CD4-positive, alpha-beta T cell treated with Interferon gamma for 1 hour (primary cell): ENCODE measurements at regions not wholly inside any gene's neighbourhood (a gene's known extent, or its start where the extent isn't known, plus 50 kb on each side); places are given as distances from the start of the nearest gene placed in this dataset.
"Not testable (repeated sequence)": the region's sequence is repeated elsewhere in the genome, so short reads cannot be mapped to it uniquely, and the experiment has no call there.

ENCODE experiments used
- DNase-seq: peaks from one replicate; pipeline ENCODE4 v3.0.0-alpha.2; 2020

DNA sequence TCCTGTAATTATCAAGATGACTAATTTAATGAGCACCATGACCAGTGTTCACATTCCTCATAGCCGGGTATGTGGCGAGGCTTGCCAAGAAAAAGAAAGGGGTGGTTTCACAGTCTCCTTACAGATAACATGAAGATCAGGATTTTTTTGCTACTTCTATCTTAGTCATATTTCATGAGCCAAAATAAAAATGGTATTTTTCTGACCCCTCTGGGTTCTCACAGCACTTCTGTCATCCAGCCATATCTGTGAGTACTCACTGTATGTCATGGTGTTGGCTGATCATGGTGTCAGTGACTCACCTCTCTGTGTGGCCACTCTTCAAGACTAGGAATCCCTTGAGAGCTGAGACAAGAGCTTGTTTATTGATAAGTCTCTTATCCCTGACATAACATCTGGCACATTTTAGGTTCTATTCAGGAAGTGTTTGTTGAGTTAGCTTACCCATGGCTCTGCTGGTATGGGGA, 130.5 kb upstream of the LMCD1 start:
- no peak for DNase-seq

GRCh38 chr3:8371960-8372463, 129.6 kb upstream of the LMCD1 start:
- no peak for DNase-seq

GRCh38 chr3:8380904-8381704, 120.5 kb upstream of the LMCD1 start:
- DNase-seq: no peak

- no peak for DNase-seq
Observed at GRCh38 chr3:8385848-8386620, 115.6 kb upstream of the LMCD1 start.

DNA sequence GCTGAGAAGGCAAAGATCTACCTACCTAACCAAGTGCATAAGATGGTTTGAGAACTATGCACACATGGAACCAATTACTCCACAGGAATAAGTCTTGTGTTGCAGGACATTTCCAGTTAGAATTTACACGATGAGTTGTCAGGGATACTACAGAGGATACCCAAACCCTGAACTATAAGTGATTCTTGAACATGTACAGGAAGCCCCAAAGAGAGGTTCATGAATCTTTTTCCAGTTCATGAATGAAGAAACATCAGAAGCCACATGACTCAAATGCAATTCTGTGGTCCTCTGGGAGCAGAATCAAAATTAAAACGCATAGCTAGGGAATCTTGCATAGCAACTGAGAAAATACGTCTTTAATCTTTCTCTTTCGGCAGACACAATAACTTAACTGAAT, 114.1 kb upstream of the LMCD1 start:
- DNase-seq: no peak

DNA sequence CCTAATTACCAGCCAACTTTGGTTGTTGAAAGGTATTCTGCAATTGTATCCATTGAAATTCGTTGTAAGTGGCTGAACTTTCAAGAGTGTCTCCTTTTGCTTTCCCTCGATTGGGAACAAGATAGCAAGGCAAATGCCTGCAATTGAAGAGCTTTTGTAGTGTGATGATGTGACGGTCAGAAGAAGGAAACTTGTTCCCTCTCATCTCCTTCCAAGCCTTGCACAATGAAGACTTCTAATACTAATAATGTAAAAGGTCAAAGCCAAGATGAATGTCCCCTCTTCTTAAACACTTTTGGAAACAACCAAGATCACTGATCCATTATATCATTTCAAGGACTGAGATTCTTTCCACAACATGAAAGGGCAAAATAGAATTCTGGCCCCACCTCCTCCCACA, 101.9 kb upstream of the LMCD1 start:
- DNase-seq: no peak

- DNase-seq: no peak
Observed at GRCh38 chr3:8400911-8401310, 100.7 kb upstream of the LMCD1 start.

DNA sequence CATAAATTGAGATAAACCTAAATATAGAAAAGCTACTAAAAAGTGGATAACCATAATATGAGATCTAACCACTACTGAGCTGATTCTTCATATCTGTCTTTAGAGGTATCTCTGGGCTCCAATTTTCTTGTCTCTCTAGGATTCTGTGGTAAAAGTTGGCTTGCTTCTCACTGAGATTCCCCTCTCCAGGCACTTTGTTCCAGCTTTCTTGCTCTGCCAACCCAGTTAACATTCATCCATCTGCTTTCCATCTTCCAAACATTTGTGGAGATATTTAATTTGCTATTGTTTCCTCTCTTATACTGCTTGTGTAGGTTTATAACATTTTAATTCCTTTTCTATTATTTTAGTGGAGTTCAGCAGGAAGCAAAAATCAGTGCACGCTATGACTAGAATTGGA, 97.6 kb upstream of the LMCD1 start:
- no peak for DNase-seq

DNA sequence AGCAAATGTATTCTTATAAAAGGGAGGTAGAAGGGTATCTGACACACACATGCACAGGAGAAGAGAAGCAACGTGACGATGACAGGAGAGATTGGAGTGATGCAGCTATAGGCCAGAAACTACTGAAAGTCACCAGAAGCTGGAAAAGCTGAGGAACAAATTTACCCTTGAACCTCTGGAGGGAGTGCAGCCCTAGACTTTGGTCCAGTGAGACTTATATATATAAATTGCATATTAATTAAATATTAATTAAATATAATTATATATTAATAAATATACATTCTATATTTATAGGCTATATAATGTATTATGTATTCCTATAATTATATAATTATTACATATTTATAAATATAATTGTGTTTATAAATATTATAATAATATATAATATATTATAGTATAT, 96.5 kb upstream of the LMCD1 start:
- DNase-seq: no peak

DNA sequence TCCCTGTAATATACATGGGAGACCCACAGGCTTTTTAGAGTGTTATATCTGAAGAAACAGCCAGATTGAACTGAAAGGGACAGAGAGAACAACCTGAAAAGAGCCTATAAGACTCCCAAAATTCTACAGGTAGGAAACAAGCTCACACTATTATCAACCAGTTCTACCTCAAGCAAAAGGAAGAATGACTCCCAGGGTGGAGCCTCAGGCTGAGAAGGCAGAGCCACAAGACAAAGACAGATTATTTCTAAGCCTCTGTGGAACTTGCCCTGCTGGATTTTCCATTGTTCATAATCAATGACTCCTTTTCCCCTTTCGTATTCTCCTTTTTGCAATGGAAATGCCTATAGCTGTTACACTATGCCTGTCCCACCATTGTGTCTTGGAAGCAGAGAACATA, 95.1 kb upstream of the LMCD1 start:
- DNase-seq: no peak

- DNase-seq: no peak
Observed at GRCh38 chr3:8413337-8413926, 88.2 kb upstream of the LMCD1 start.

DNA sequence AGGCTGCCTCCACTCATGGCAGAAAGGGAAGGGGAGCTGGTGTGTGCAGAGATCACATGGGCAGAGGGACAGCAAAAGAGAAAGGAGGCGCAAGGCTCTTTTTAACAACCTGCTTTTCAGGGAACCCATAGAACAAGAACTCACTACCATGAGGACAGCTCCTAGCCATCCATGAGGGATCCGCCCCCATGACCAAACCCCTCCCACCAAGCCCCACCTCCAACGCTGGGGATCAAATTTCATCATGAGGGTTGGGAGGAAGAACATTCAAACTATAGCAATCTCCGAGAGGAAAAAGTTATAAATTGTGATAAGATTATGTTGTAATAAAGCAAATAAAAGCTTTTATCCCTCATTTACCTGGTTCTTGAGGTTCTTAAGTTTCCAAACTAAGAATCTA, 84.7 kb upstream of the LMCD1 start:
- DNase-seq: no peak

DNA sequence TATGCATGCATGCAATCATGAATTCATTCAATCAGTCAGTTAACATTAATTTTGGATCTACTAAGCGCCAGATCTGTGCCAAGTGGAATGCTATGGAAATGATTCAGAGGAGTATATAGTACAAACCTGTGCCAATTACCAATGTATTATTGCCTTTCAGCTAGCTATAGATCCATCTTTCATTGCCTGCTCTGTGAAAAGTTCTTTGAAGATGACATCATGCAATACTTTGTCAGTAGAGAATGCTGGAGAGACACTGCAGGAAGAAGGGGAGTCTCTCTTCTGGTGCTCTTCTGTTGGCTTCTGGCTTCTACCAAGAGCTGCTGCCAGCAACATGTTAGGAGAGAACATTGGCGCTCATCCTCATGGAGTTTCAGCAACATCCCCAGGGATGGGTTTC, 81.0 kb upstream of the LMCD1 start:
- no peak for DNase-seq

- no peak for DNase-seq
Observed at GRCh38 chr3:8421267-8421666, 80.4 kb upstream of the LMCD1 start.

GRCh38 chr3:8421711-8422110, 79.9 kb upstream of the LMCD1 start:
- DNase-seq: no peak

DNA sequence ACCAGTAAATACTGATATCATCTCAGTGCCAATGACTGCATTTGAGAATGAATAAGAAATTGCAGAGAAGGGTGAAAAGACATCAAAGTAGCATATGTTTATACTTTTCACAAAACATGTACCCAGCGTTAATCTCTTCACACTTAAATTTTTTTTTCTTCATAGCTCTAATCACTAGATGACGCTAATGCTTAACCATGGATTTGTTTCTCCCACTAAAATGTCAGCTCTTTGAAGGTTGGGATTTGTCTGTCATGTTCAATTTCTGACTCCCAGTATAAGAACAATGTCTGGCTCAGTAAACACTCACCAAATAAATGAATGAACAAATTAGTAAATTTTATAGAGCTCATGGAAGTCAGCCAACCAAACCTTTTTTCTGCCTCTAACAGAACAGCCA, 78.3 kb upstream of the LMCD1 start:
- DNase-seq: no peak

GRCh38 chr3:8424281-8424680, 77.3 kb upstream of the LMCD1 start:
- no peak for DNase-seq

- no peak for DNase-seq
Observed at GRCh38 chr3:8436661-8437287, 64.8 kb upstream of the LMCD1 start.

GRCh38 chr3:8438507-8439079, 63.0 kb upstream of the LMCD1 start:
- no peak for DNase-seq

- not testable (repeated sequence) for DNase-seq
Observed at GRCh38 chr3:8440142-8440541, 61.5 kb upstream of the LMCD1 start.

- DNase-seq: no peak
Observed at GRCh38 chr3:8441969-8442559, 59.6 kb upstream of the LMCD1 start.

GRCh38 chr3:8442993-8443650, 58.5 kb upstream of the LMCD1 start:
- no peak for DNase-seq
